CD4-positive, alpha-beta T cell treated with Interleukin-21 for 1 hour (primary cell): ENCODE measurements at regions not wholly inside any gene's neighbourhood (a gene's known extent, or its start where the extent isn't known, plus 50 kb on each side); places are given as distances from the start of the nearest gene placed in this dataset.

Experiments used
- DNase-seq: peaks from one replicate; pipeline ENCODE4 v3.0.0-alpha.2; 2020

- no peak for DNase-seq
These were observed 449.8 kb downstream of the HACE1 start for GRCh38 chr6:104409913-104410312.

GRCh38 chr6:104407957-104408356, 451.8 kb downstream of the HACE1 start:
- no peak for DNase-seq

- DNase-seq = no peak
These were observed 455.3 kb downstream of the HACE1 start for GRCh38 chr6:104404377-104404776.

GRCh38 chr6:104402572-104402971, 457.1 kb downstream of the HACE1 start:
- no peak for DNase-seq

GRCh38 chr6:104401926-104402325, 457.8 kb downstream of the HACE1 start:
- no peak for DNase-seq

- DNase-seq = no peak
These were observed 458.9 kb downstream of the HACE1 start for GRCh38 chr6:104400844-104401243.

- no peak for DNase-seq
These were observed 463.6 kb downstream of the HACE1 start for GRCh38 chr6:104396077-104396476.

- no peak for DNase-seq
These were observed 477.8 kb downstream of the HACE1 start for GRCh38 chr6:104381907-104382306.

GRCh38 chr6:104365451-104366234, 494.1 kb downstream of the HACE1 start:
- DNase-seq = no peak

GRCh38 chr6:104357928-104358327, 501.8 kb downstream of the HACE1 start:
- no peak for DNase-seq

- DNase-seq = no peak
These were observed 503.5 kb downstream of the HACE1 start for GRCh38 chr6:104356197-104356596.

- DNase-seq = no peak
These were observed 510.5 kb downstream of the HACE1 start for GRCh38 chr6:104349191-104349590.

- no peak for DNase-seq
These were observed 515.5 kb downstream of the HACE1 start for GRCh38 chr6:104344223-104344622.

- no peak for DNase-seq
These were observed 527.4 kb downstream of the HACE1 start for GRCh38 chr6:104332364-104332763.

- no peak for DNase-seq
These were observed 533.3 kb downstream of the HACE1 start for GRCh38 chr6:104326173-104327001.

GRCh38 chr6:104325341-104326172, 534.2 kb downstream of the HACE1 start:
- no peak for DNase-seq

- no peak for DNase-seq
These were observed 535.4 kb downstream of the HACE1 start for GRCh38 chr6:104324301-104324700.

- DNase-seq = no peak
These were observed 536.9 kb downstream of the HACE1 start for GRCh38 chr6:104322841-104323240.

- no peak for DNase-seq
These were observed 538.4 kb downstream of the HACE1 start for GRCh38 chr6:104321301-104321700.

- no peak for DNase-seq
These were observed 538.8 kb downstream of the HACE1 start for GRCh38 chr6:104320896-104321295.

GRCh38 chr6:104312851-104313250, 546.9 kb downstream of the HACE1 start:
- no peak for DNase-seq

GRCh38 chr6:104306211-104306610, 553.5 kb downstream of the HACE1 start:
- no peak for DNase-seq

GRCh38 chr6:104305206-104305605, 554.5 kb downstream of the HACE1 start:
- DNase-seq = no peak
